ENCODE measurements at regions not wholly inside any gene's neighbourhood (a gene's known extent, or its start where the extent isn't known, plus 50 kb on each side); places are given as distances from the start of the nearest gene placed in this dataset.

DNA sequence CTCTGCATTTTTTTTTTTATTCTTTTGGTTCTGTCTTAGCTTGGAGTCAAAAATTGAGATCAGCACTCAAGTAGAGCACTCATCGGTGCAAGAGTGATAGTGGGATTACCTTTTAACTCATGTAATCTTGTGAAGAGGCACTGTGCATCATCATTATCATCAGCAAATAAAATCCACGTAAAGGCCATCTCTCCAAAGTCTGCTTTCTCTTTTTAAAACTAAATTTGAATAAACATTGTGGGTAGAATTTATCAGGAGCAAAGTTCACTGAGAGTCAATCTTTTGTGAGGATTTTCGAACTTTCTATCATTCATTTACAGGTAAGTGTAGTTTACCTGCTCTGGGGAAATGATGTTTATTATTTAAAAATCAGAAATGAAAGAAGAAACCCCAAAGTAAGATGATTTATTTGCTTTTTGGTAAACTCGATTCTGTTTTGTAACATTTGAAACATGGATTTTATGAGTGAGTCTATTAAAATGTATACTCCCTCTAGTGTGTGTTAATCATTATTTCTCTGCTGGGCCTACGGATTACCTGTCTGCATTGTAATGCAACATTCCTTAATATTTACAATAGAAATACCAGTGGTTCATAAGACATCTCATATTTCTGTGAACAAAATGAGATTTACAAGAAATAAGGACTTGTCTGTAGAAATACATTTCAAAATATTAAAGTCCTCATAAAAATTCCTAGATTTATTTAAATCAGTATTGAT is 327.7 kb upstream of the NAALADL2 start:
- DNase-seq (no peak), ATAC-seq (no peak)
- no peak overlapping the region for H3K4me3 ChIP-seq
- intact Hi-C loops (cut with DNase I) = no loop called here
- no peaks in the 10 kb centered on the region for H3K36me3 ChIP-seq
- no peak overlapping the region for H3K27ac ChIP-seq
- no peaks in the 10 kb centered on the region for H3K4me1 ChIP-seq
- no peaks in the 10 kb centered on the region for H3K27me3 ChIP-seq (ENCODE audit: low read depth)
- TF ChIP-seq, protein P1, sequence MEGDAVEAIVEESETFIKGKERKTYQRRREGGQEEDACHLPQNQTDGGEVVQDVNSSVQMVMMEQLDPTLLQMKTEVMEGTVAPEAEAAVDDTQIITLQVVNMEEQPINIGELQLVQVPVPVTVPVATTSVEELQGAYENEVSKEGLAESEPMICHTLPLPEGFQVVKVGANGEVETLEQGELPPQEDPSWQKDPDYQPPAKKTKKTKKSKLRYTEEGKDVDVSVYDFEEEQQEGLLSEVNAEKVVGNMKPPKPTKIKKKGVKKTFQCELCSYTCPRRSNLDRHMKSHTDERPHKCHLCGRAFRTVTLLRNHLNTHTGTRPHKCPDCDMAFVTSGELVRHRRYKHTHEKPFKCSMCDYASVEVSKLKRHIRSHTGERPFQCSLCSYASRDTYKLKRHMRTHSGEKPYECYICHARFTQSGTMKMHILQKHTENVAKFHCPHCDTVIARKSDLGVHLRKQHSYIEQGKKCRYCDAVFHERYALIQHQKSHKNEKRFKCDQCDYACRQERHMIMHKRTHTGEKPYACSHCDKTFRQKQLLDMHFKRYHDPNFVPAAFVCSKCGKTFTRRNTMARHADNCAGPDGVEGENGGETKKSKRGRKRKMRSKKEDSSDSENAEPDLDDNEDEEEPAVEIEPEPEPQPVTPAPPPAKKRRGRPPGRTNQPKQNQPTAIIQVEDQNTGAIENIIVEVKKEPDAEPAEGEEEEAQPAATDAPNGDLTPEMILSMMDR (IDR thresholded peaks at IDR 0.05) = no peak
- H3K9me3 ChIP-seq = no peaks in the 10 kb centered on the region

DNA sequence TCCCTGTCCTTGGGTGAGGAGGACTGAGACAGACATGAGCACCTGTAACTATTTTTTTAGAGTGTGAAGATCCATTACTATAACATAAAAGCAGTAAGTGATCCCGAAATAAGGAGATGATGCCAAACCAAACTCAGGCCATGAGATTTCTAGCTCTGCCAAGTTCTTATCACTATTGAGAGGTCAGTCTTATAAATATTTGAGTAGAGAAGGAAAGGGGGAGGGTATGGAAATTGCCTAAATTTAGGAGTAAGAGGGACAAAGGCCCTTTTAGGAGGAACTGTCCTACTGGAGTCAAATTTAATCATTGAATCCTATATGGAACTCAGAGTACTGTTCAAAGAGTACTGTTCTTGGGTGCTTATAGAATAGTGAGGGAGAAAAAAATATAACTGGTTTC is 326.9 kb upstream of the NAALADL2 start:
- H3K4me3 ChIP-seq = no peak overlapping the region
- ATAC-seq = no peak
- H3K27ac ChIP-seq = no peak overlapping the region
- DNase-seq = no peak
- no peaks in the 10 kb centered on the region for H3K36me3 ChIP-seq
- intact Hi-C loops (cut with DNase I) = no loop called here
- H3K27me3 ChIP-seq (ENCODE audit: low read depth) = no peaks in the 10 kb centered on the region
- TF ChIP-seq, protein P1 (IDR thresholded peaks at IDR 0.05) = no peak
- H3K4me1 ChIP-seq = no peaks in the 10 kb centered on the region
- no peaks in the 10 kb centered on the region for H3K9me3 ChIP-seq

DNA sequence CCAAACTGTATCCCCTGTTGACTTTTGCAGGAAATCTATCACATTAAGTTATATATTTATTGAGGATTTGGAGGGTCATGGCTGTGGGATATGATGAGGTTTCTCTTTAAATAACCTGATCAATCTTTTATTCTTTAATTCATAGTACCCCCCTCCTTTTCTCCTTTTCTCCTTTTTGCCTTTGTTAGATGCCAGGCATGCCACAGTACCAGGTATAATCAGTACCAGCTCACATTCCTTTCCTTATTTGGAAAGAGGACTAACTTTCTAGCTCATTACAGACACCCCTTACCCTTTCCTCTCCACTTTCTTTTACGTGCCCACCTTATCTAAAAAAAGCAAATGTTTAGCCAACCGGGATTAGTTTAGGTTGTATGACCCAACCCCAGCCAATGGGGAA is 326.4 kb upstream of the NAALADL2 start:
- DNase-seq (no peak), ATAC-seq (no peak)
- intact Hi-C loops (cut with DNase I) = no loop called here
- no peak overlapping the region for H3K4me3 ChIP-seq
- TF ChIP-seq, protein P1 (IDR thresholded peaks at IDR 0.05) = no peak
- no peaks in the 10 kb centered on the region for H3K9me3 ChIP-seq
- no peaks in the 10 kb centered on the region for H3K36me3 ChIP-seq
- H3K4me1 ChIP-seq = no peaks in the 10 kb centered on the region
- H3K27me3 ChIP-seq (ENCODE audit: low read depth) = no peaks in the 10 kb centered on the region
- no peak overlapping the region for H3K27ac ChIP-seq

DNA sequence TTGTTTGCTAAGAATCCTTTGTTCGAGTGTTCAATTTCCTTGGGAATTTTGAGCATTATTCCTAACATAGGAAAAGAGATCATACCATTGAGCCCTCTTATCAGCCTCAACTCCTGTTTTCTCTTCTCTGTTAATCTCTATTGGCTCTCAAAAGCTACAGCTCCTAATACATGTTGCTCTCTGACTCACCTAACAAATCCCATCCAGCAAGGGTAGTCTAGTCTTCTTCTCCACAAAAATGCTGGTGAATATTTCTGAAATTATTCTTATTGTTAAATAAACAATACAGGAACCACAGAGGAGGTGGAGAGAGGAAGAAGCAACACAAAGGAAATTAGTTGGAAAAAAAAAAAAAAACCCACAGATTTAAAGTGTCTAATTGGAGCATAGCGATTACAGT is 325.8 kb upstream of the NAALADL2 start:
- no peak overlapping the region for H3K27ac ChIP-seq
- intact Hi-C loops (cut with DNase I) = no loop called here
- ATAC-seq = no peak
- no peaks in the 10 kb centered on the region for H3K4me1 ChIP-seq
- no peaks in the 10 kb centered on the region for H3K9me3 ChIP-seq
- TF ChIP-seq, protein P1 (IDR thresholded peaks at IDR 0.05) = no peak
- no peaks in the 10 kb centered on the region for H3K27me3 ChIP-seq (ENCODE audit: low read depth)
- no peak overlapping the region for H3K4me3 ChIP-seq
- H3K36me3 ChIP-seq = no peaks in the 10 kb centered on the region
- DNase-seq = no peak

DNA sequence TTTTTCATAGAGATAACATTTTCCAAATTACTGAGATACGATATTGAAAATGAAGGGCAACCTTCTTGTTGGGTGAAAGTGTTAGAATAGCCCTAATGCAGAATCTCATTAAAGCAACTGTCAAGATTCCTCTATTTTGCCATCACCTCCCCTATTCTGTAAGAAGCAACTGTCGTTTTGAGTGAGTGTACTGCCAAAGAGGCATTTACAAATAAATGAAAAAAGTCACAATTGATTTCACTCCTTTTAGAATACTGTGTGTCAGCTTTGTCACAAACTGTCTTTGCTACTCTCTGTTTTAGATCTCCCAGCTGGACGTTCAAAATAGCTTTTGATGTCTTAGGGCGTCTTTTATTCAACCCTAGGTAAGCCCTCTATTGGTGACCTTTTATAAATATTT is 322.8 kb upstream of the NAALADL2 start:
- intact Hi-C loops (cut with DNase I) = no loop called here
- Histone ChIP-seq H3K27me3 (ENCODE audit: low read depth) (no peaks in the 10 kb centered on the region), H3K4me1 (no peaks in the 10 kb centered on the region), H3K36me3 (no peaks in the 10 kb centered on the region), H3K4me3 (no peak overlapping the region), H3K27ac (no peak overlapping the region), H3K9me3 (no peaks in the 10 kb centered on the region)
- DNase-seq = no peak
- no peak for ATAC-seq
- TF ChIP-seq, protein P1 (IDR thresholded peaks at IDR 0.05) = no peak

All from lower lobe of right lung (tissue), 2 donors.